ENCODE measurements at regions not wholly inside any gene's neighbourhood (a gene's known extent, or its start where the extent isn't known, plus 50 kb on each side); places are given as distances from the start of the nearest gene placed in this dataset.

DNA sequence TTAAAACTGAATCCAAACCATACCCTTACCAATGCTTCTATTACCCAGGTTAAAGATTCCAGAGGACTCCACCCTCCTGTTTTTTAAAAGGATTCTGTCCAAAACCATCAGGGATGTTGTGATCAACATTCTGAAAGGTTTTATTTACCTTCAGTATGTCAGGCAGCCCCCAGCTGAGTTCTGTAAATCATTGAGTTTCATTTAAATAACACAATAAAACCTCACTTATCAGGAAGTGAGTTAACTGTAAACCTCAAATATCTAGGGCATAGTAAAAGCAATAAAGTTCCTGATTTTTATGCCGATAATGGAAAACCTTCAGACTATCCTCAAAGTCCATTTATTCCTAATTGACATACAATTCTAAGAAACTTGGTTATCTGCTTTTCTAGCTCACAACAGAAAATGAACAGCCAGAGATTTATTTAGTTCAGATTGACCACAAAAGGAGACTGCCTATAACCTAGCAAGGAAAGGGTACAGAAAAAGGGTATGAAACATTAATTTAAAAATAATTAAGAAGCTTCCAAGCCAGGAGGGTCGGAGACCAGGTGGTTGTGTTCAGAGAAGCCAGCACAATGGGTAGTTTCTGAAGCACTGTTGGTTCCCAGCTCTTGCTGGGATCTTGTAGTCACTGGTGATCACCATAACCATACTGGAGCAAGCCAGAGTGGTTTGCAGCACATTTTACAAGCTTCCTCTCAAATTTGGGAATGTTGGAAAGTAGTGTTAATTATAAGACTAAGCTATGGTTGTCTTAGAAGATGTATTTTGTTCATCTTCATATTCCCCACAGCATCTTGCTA, 336.4 kb upstream of the FMN2 start:
- no peaks in the 10 kb centered on the region for H3K4me1 ChIP-seq (ENCODE audit: insufficient read depth, low read length)
- H3K27ac ChIP-seq (ENCODE audit: low read depth, low read length): no peak overlapping the region
- H3K36me3 ChIP-seq (ENCODE audit: insufficient read depth, low read length): no peaks in the 10 kb centered on the region
- peaks cover 3% of the 10 kb centered on the region for H3K9me3 ChIP-seq (ENCODE audit: low read depth, low read length)
- no peaks in the 10 kb centered on the region for H3K27me3 ChIP-seq (ENCODE audit: insufficient read depth, low read length)
- no peaks in the 10 kb centered on the region for H3K79me2 ChIP-seq (ENCODE audit: insufficient read depth, low read length)
- H3K4me2 ChIP-seq (ENCODE audit: insufficient read depth, low read length): no peak overlapping the region
- no peaks in the 10 kb centered on the region for H4K20me1 ChIP-seq (ENCODE audit: insufficient read depth, low read length)
- TF ChIP-seq, protein P1, sequence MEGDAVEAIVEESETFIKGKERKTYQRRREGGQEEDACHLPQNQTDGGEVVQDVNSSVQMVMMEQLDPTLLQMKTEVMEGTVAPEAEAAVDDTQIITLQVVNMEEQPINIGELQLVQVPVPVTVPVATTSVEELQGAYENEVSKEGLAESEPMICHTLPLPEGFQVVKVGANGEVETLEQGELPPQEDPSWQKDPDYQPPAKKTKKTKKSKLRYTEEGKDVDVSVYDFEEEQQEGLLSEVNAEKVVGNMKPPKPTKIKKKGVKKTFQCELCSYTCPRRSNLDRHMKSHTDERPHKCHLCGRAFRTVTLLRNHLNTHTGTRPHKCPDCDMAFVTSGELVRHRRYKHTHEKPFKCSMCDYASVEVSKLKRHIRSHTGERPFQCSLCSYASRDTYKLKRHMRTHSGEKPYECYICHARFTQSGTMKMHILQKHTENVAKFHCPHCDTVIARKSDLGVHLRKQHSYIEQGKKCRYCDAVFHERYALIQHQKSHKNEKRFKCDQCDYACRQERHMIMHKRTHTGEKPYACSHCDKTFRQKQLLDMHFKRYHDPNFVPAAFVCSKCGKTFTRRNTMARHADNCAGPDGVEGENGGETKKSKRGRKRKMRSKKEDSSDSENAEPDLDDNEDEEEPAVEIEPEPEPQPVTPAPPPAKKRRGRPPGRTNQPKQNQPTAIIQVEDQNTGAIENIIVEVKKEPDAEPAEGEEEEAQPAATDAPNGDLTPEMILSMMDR (IDR thresholded peaks at IDR 0.05; ENCODE audit: extremely low read depth, low read depth, low read length): no peak
- no peak for DNase-seq (ENCODE audit: insufficient read length, low spot score, missing footprints)
- H2AFZ ChIP-seq (ENCODE audit: low read length): no peak overlapping the region
- H3K4me3 ChIP-seq (ENCODE audit: insufficient read depth, low read length): no peak overlapping the region

DNA sequence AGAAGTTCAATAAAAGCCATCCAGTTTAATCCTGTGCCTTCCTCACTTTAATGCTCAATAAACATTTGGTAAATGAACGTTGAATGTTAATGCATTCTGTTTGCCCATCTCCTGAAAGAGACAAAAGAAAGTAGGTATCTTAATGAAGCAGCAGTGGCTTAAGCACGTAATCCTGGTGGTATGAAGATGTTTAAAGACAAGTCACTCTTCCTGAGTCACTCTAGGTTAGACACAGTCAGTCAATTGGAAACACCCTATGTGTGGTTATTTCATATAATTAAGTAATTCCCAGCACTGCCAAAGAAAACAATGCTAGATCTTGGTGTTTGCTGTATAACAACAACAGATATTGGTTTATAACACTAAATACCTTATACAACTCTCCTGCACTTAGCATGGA, 334.0 kb upstream of the FMN2 start:
- DNase-seq (ENCODE audit: insufficient read length, low spot score, missing footprints): no peak
- H3K4me2 ChIP-seq (ENCODE audit: insufficient read depth, low read length): no peak overlapping the region
- H3K27me3 ChIP-seq (ENCODE audit: insufficient read depth, low read length): no peaks in the 10 kb centered on the region
- no peaks in the 10 kb centered on the region for H3K36me3 ChIP-seq (ENCODE audit: insufficient read depth, low read length)
- H2AFZ ChIP-seq (ENCODE audit: low read length): no peak overlapping the region
- no peak overlapping the region for H3K4me3 ChIP-seq (ENCODE audit: insufficient read depth, low read length)
- H3K9me3 ChIP-seq (ENCODE audit: low read depth, low read length): no peaks in the 10 kb centered on the region
- H3K27ac ChIP-seq (ENCODE audit: low read depth, low read length): no peak overlapping the region
- H4K20me1 ChIP-seq (ENCODE audit: insufficient read depth, low read length): no peaks in the 10 kb centered on the region
- H3K4me1 ChIP-seq (ENCODE audit: insufficient read depth, low read length): no peaks in the 10 kb centered on the region
- TF ChIP-seq, protein P1 (IDR thresholded peaks at IDR 0.05; ENCODE audit: extremely low read depth, low read depth, low read length): no peak
- no peaks in the 10 kb centered on the region for H3K79me2 ChIP-seq (ENCODE audit: insufficient read depth, low read length)

DNA sequence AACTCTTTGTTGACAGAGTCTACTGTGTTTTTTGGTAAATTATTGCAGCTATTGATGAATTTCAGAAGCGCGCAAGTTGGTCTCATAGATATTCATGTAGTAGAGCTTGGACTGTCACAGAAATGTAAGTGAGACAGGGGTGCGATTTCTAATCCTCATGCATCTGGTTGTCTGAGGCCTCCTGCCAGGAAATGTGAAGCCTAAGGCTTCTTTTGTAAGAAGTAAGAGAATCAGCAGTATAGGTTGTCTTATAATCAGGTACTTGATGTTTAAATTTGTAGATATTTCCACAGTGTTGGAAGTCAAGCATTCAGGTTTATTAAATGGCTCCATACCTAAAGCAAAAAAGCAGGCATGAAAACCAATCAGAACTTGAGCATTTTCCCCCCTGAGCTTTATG, 332.9 kb upstream of the FMN2 start:
- Histone ChIP-seq H3K36me3 (ENCODE audit: insufficient read depth, low read length) (no peaks in the 10 kb centered on the region), H3K27ac (ENCODE audit: low read depth, low read length) (no peak overlapping the region), H3K9me3 (ENCODE audit: low read depth, low read length) (no peaks in the 10 kb centered on the region), H3K79me2 (ENCODE audit: insufficient read depth, low read length) (no peaks in the 10 kb centered on the region), H2AFZ (ENCODE audit: low read length) (no peak overlapping the region), H3K4me2 (ENCODE audit: insufficient read depth, low read length) (no peak overlapping the region), H4K20me1 (ENCODE audit: insufficient read depth, low read length) (no peaks in the 10 kb centered on the region), H3K4me3 (ENCODE audit: insufficient read depth, low read length) (no peak overlapping the region), H3K4me1 (ENCODE audit: insufficient read depth, low read length) (no peaks in the 10 kb centered on the region), H3K27me3 (ENCODE audit: insufficient read depth, low read length) (no peaks in the 10 kb centered on the region)
- DNase-seq (ENCODE audit: insufficient read length, low spot score, missing footprints): no peak
- TF ChIP-seq, protein P1 (IDR thresholded peaks at IDR 0.05; ENCODE audit: extremely low read depth, low read depth, low read length): no peak

DNA sequence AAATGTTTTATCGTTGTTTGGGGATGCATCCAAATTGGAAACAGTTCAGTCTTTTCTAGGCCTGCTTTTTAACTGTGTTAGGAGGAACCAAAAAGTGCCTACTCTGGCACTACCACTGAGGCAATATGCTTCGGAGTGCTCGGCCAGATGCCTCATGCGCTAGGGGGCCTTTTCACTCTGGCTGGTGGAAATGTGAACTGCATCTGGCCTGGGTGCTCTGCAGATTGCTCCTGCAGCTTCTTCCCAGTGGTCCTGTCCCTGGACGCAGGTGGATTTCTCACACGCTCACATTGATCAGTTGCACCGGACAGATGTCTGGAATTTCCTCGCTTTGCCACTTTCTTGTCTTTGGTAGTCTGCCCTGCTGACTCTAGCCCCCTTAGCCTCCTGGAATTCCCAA, 330.2 kb upstream of the FMN2 start:
- Histone ChIP-seq H3K27ac (ENCODE audit: low read depth, low read length) (no peak overlapping the region), H3K4me3 (ENCODE audit: insufficient read depth, low read length) (no peak overlapping the region), H3K79me2 (ENCODE audit: insufficient read depth, low read length) (no peaks in the 10 kb centered on the region), H4K20me1 (ENCODE audit: insufficient read depth, low read length) (no peaks in the 10 kb centered on the region), H2AFZ (ENCODE audit: low read length) (no peak overlapping the region), H3K4me2 (ENCODE audit: insufficient read depth, low read length) (no peak overlapping the region), H3K9me3 (ENCODE audit: low read depth, low read length) (no peaks in the 10 kb centered on the region), H3K27me3 (ENCODE audit: insufficient read depth, low read length) (no peaks in the 10 kb centered on the region), H3K36me3 (ENCODE audit: insufficient read depth, low read length) (no peaks in the 10 kb centered on the region), H3K4me1 (ENCODE audit: insufficient read depth, low read length) (no peaks in the 10 kb centered on the region)
- no peak for DNase-seq (ENCODE audit: insufficient read length, low spot score, missing footprints)
- TF ChIP-seq, protein P1 (IDR thresholded peaks at IDR 0.05; ENCODE audit: extremely low read depth, low read depth, low read length): no peak

Data from osteoblast (primary cell).